HCT116 (cell line): ENCODE measurements at regions not wholly inside any gene's neighbourhood (a gene's known extent, or its start where the extent isn't known, plus 50 kb on each side); places are given as distances from the start of the nearest gene placed in this dataset.

Source experiments
- ATAC-seq: fragments of 200-7000 bp; cut with Tn5 transposase; 2 replicates; pipeline ENCODE4 v1.9.1; 2020; ENCODE audit warnings: mild to moderate bottlenecking, moderate library complexity
- BruUV-seq: library from RNA; stranded (reverse); fragments of 400-500 nt; replicated peaks from 2 replicates; lab custom pipeline; 2021; lab: Mats Ljungman, UMichigan
- CTCF ChIA-PET: fragments of 300-600 bp; sonication (Branson Sonifier 250); formaldehyde crosslinking; loops from one replicate; lab custom pipeline; 2021; ENCODE audit warnings: antibody characterized with exemption; lab: Charles Lee
- POLR2A ChIA-PET: fragments of 300-600, 350-600 bp; sonication (Branson Sonifier 250); formaldehyde crosslinking; loops from one replicate; lab custom pipeline; 2021; ENCODE audit warnings: antibody characterized with exemption; lab: Charles Lee
- RAD21 ChIA-PET, 2 experiments: fragments of 300-600 bp; sonication (Branson Sonifier 250); formaldehyde crosslinking; loops; one replicate each; lab custom pipeline; 2023; ENCODE audit warnings: low total read pairs in 2 of 2; ENCODE audit not compliant: uncharacterized antibody in 2 of 2, unreplicated experiment in 2 of 2, low non-redundant PET in 1 of 2; lab: Charles Lee
- DNase-seq: peaks from one replicate; pipeline ENCODE4 v3.0.0-alpha.2; 2010; ENCODE audit warnings: low read depth, low spot score
- H2AFZ ChIP-seq: fragments of 200-600 bp; shearing (Covaris generic), sonication (generic); 2 replicates; pipeline ENCODE4 v1.6.1; 2017; ENCODE audit warnings: low read depth, mixed run types, mixed read lengths, antibody characterized with exemption, low read length; ENCODE audit not compliant: poor library complexity, severe bottlenecking
- H3K27ac ChIP-seq: 2 replicates; pipeline ENCODE4 v1.5.1; 2012; ENCODE audit warnings: low read depth, low read length
- H3K27me3 ChIP-seq: fragments of 200-600 bp; sonication (generic); 2 replicates; pipeline ENCODE4 v1.6.1; 2016; ENCODE audit warnings: mixed run types, low read length, mixed read lengths; ENCODE audit not compliant: insufficient read depth
- H3K36me3 ChIP-seq, 2 experiments: fragments of 200-500 bp in 1 of 2; fragments of 200-600 bp in 1 of 2; sonication (Bioruptor generic) in 1 of 2; sonication (generic) in 1 of 2; 2 replicates each; pipeline versions ENCODE4 v1.5.1 to v1.6.1; 2014 to 2016; ENCODE audit warnings: low read length in 2 of 2, inconsistent platforms in 1 of 2, mixed read lengths in 1 of 2, mixed run types in 1 of 2; ENCODE audit not compliant: insufficient read depth in 2 of 2, control insufficient read depth in 1 of 2
- H3K4me1 ChIP-seq, 2 experiments: fragments of 200-600 bp in 1 of 2; sonication (generic) in 1 of 2; 2 replicates each; pipeline versions ENCODE4 v1.5.1 to v1.6.1; 2012 to 2017; ENCODE audit warnings: low read length in 2 of 2, inconsistent platforms in 1 of 2, mild to moderate bottlenecking in 1 of 2, mixed read lengths in 1 of 2, mixed run types in 1 of 2, moderate library complexity in 1 of 2; ENCODE audit not compliant: insufficient read depth in 2 of 2, control insufficient read depth in 1 of 2
- H3K4me2 ChIP-seq: fragments of 200-600 bp; sonication (generic); 2 replicates; pipeline ENCODE4 v1.6.1; 2017; ENCODE audit warnings: mixed run types, low read length, mixed read lengths
- H3K4me3 ChIP-seq, 2 experiments: fragments of 200-600 bp in 1 of 2; sonication (generic) in 1 of 2; replicated peaks in 1 of 2; 2 replicates each; pipeline ENCODE4 v1.5.1; 2011 to 2016; ENCODE audit warnings: low read length in 2 of 2, control low read depth in 1 of 2, low read depth in 1 of 2, mild to moderate bottlenecking in 1 of 2, mixed read lengths in 1 of 2, mixed run types in 1 of 2
- H3K79me2 ChIP-seq: fragments of 200-600 bp; sonication (generic); 2 replicates; pipeline ENCODE4 v1.6.1; 2017; ENCODE audit warnings: mild to moderate bottlenecking, mixed run types, low read length, moderate library complexity, mixed read lengths; ENCODE audit not compliant: insufficient read depth
- H3K9ac ChIP-seq: fragments of 200-600 bp; sonication (generic); 2 replicates; pipeline ENCODE4 v1.6.1; 2016; ENCODE audit warnings: low read length, mixed read lengths
- H3K9me2 ChIP-seq: fragments of 200-600 bp; sonication (generic), shearing (Covaris generic); 2 replicates; pipeline ENCODE4 v1.6.1; 2017; ENCODE audit warnings: mixed run types, mild to moderate bottlenecking, moderate library complexity; ENCODE audit not compliant: insufficient read depth
- H3K9me3 ChIP-seq, 2 experiments: fragments of 200-500 bp in 1 of 2; fragments of 200-600 bp in 1 of 2; sonication (Bioruptor generic) in 1 of 2; sonication (generic) in 1 of 2; 2 replicates each; pipeline ENCODE4 v1.6.1; 2014 to 2017; ENCODE audit warnings: low read length in 2 of 2, mixed read lengths in 2 of 2, inconsistent platforms in 1 of 2, low read depth in 1 of 2, mild to moderate bottlenecking in 1 of 2, mixed run types in 1 of 2, moderate library complexity in 1 of 2; ENCODE audit not compliant: control insufficient read depth in 1 of 2, insufficient read depth in 1 of 2
- H4K20me1 ChIP-seq: fragments of 200-600 bp; sonication (generic), shearing (Covaris generic); 2 replicates; pipeline ENCODE4 v1.6.1; 2017; ENCODE audit warnings: mixed run types, mild to moderate bottlenecking, moderate library complexity; ENCODE audit not compliant: insufficient read depth
- CBX3 ChIP-seq: IDR thresholded peaks from 2 replicates; pipeline ENCODE4 v1.6.1; 2012; ENCODE audit warnings: low read depth
- CEBPB ChIP-seq: IDR thresholded peaks from 2 replicates; pipeline ENCODE4 v1.6.1; 2012; ENCODE audit warnings: low read depth
- EGR1 ChIP-seq: IDR thresholded peaks from 2 replicates; pipeline ENCODE4 v1.6.1; 2012; ENCODE audit warnings: low read depth
- ELF1 ChIP-seq: IDR thresholded peaks from 2 replicates; pipeline ENCODE4 v1.6.1; 2012; ENCODE audit warnings: low read depth, borderline replicate concordance
- EZH2phosphoT487 ChIP-seq: fragments of 200-600 bp; IDR thresholded peaks from 2 replicates; pipeline ENCODE4 v1.6.1; 2018; ENCODE audit warnings: antibody characterized with exemption, borderline replicate concordance
- FOSL1 ChIP-seq: IDR thresholded peaks from 2 replicates; pipeline ENCODE4 v1.6.1; 2012; ENCODE audit warnings: low read depth
- MAX ChIP-seq: IDR thresholded peaks from 2 replicates; pipeline ENCODE4 v1.6.1; 2012
- POLR2A ChIP-seq: IDR thresholded peaks from 2 replicates; pipeline ENCODE4 v1.7.0; 2011; ENCODE audit warnings: borderline replicate concordance; ENCODE audit not compliant: insufficient read depth, insufficient read length; ENCODE audit errors: extremely low read depth
- POLR2AphosphoS5 ChIP-seq: IDR thresholded peaks from 2 replicates; pipeline ENCODE4 v1.6.1; 2011; ENCODE audit warnings: mild to moderate bottlenecking, low read depth, low read length, moderate library complexity
- RAD21 ChIP-seq: IDR thresholded peaks from 2 replicates; pipeline ENCODE4 v1.6.1; 2012; ENCODE audit warnings: low read depth, mild to moderate bottlenecking
- SIN3A ChIP-seq: IDR thresholded peaks from 2 replicates; pipeline ENCODE4 v1.6.1; 2012; ENCODE audit warnings: low read depth
- SP1 ChIP-seq: IDR thresholded peaks from 2 replicates; pipeline ENCODE4 v1.6.1; 2012; ENCODE audit warnings: low read depth
- SRF ChIP-seq: IDR thresholded peaks from 2 replicates; pipeline ENCODE4 v1.6.1; 2012; ENCODE audit warnings: low read depth
- TCF7L2 ChIP-seq: IDR thresholded peaks from 2 replicates; pipeline ENCODE4 v1.7.0; 2011; ENCODE audit warnings: borderline replicate concordance, inconsistent platforms; ENCODE audit not compliant: insufficient read depth, insufficient read length; ENCODE audit errors: extremely low read depth
- YY1 ChIP-seq: IDR thresholded peaks from 2 replicates; pipeline ENCODE4 v1.6.1; 2011; ENCODE audit warnings: low read length, low read depth, moderate library complexity, mild to moderate bottlenecking; ENCODE audit not compliant: insufficient replicate concordance; ENCODE audit errors: extremely low read depth
- ZNF274 ChIP-seq: fragments of 200-500 bp; sonication (Bioruptor generic); IDR thresholded peaks from 2 replicates; pipeline ENCODE4 v1.6.1; 2014; ENCODE audit warnings: mild to moderate bottlenecking, low read depth, low read length, inconsistent platforms
- intact Hi-C: fragments of 100-400 bp; cut with micrococcal nuclease; formaldehyde crosslinking; loops from 2 replicates; pipeline ENCODE4 v1.10.0; 2022
- TF ChIP-seq, protein P1 (sequence below), 3 experiments: fragments of 200-600 bp in 1 of 3; sonication (generic) in 1 of 3; IDR thresholded peaks in 2 of 3; conservative IDR thresholded peaks in 1 of 3; 2 replicates each; pipeline ENCODE4 v1.5.1; 2012 to 2017; ENCODE audit warnings: low read depth in 2 of 3, low read length in 2 of 3, antibody characterized with exemption in 1 of 3, borderline replicate concordance in 1 of 3, control low read depth in 1 of 3, mild to moderate bottlenecking in 1 of 3, mixed read lengths in 1 of 3, mixed run types in 1 of 3, moderate library complexity in 1 of 3; ENCODE audit not compliant: insufficient read depth in 1 of 3
- TF ChIP-seq, protein P2 (sequence below): IDR thresholded peaks from 2 replicates; pipeline ENCODE4 v1.6.1; 2011; ENCODE audit warnings: mild to moderate bottlenecking, low read length, moderate library complexity; ENCODE audit not compliant: insufficient replicate concordance; ENCODE audit errors: extremely low read depth
- TF ChIP-seq, protein P3 (sequence below): IDR thresholded peaks from 2 replicates; pipeline ENCODE4 v1.6.1; 2012; ENCODE audit warnings: low read depth

DNA sequence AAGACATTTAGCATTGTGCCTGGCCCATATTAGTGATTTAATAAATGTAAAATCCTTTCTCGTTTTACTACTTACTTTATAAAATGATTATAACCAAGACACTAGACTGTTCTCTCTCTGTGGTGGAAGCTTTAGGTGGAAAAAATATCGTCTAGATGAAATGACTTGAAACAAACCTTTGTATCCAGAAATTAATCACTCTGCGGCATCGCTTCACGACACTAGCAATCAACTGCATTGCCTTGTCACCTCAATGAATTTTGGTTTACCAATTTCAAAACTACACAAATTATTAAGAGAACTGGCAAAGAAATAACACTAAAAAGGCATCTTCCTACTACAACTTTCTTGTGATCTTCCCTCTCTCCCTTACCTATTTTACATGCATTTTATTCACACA lies 627.2 kb upstream of the ROBO1 start (continued):
- TF ChIP-seq SIN3A (no peak), SP1 (no peak), EZH2phosphoT487 (no peak), MAX (no peak), CEBPB (no peak)
- TF ChIP-seq, protein P1, sequence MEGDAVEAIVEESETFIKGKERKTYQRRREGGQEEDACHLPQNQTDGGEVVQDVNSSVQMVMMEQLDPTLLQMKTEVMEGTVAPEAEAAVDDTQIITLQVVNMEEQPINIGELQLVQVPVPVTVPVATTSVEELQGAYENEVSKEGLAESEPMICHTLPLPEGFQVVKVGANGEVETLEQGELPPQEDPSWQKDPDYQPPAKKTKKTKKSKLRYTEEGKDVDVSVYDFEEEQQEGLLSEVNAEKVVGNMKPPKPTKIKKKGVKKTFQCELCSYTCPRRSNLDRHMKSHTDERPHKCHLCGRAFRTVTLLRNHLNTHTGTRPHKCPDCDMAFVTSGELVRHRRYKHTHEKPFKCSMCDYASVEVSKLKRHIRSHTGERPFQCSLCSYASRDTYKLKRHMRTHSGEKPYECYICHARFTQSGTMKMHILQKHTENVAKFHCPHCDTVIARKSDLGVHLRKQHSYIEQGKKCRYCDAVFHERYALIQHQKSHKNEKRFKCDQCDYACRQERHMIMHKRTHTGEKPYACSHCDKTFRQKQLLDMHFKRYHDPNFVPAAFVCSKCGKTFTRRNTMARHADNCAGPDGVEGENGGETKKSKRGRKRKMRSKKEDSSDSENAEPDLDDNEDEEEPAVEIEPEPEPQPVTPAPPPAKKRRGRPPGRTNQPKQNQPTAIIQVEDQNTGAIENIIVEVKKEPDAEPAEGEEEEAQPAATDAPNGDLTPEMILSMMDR (IDR thresholded peaks at IDR 0.05 in 2 of 3, conservative IDR thresholded peaks at IDR 0.05 in 1 of 3; ENCODE audit: borderline replicate concordance in 1 of 3, insufficient read depth in 1 of 3, low read depth in 2 of 3, low read length in 2 of 3) = no peak
- TF ChIP-seq, all 23 proteins: peak for 0

GRCh38 chr3:80391573-80391972 lies 623.8 kb upstream of the ROBO1 start:
- Histone ChIP-seq H3K27me3 (no peaks in the 10 kb centered on the region), H3K36me3 (no peaks in the 10 kb centered on the region), H3K9me3 (peaks cover 3 to 22% of the 10 kb centered on the region in 2 experiments; a peak in 3 of 4 replicates), H4K20me1 (no peaks in the 10 kb centered on the region), H3K9ac (no peak overlapping the region), H3K4me1 (no peaks in the 10 kb centered on the region), H3K4me2 (no peak overlapping the region), H3K9me2 (no peaks in the 10 kb centered on the region), H3K27ac (no peak overlapping the region), H3K4me3 (no peak overlapping the region), H3K79me2 (no peaks in the 10 kb centered on the region), H2AFZ (no peak overlapping the region)
- intact Hi-C loops = no loop called here
- BruUV-seq = no TSS peak
- ChIA-PET POLR2A (no interaction called here), RAD21 (no interaction called here), CTCF (no interaction called here)
- DNase-seq = no peak
- no peak for ATAC-seq
- no peak for TF ChIP-seq YY1
- TF ChIP-seq, protein P2, sequence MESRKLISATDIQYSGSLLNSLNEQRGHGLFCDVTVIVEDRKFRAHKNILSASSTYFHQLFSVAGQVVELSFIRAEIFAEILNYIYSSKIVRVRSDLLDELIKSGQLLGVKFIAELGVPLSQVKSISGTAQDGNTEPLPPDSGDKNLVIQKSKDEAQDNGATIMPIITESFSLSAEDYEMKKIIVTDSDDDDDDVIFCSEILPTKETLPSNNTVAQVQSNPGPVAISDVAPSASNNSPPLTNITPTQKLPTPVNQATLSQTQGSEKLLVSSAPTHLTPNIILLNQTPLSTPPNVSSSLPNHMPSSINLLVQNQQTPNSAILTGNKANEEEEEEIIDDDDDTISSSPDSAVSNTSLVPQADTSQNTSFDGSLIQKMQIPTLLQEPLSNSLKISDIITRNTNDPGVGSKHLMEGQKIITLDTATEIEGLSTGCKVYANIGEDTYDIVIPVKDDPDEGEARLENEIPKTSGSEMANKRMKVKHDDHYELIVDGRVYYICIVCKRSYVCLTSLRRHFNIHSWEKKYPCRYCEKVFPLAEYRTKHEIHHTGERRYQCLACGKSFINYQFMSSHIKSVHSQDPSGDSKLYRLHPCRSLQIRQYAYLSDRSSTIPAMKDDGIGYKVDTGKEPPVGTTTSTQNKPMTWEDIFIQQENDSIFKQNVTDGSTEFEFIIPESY = no peak
- TF ChIP-seq ZNF274 = no peak
- no peak for TF ChIP-seq SP1
- no peak for TF ChIP-seq SRF
- TF ChIP-seq, protein P3, sequence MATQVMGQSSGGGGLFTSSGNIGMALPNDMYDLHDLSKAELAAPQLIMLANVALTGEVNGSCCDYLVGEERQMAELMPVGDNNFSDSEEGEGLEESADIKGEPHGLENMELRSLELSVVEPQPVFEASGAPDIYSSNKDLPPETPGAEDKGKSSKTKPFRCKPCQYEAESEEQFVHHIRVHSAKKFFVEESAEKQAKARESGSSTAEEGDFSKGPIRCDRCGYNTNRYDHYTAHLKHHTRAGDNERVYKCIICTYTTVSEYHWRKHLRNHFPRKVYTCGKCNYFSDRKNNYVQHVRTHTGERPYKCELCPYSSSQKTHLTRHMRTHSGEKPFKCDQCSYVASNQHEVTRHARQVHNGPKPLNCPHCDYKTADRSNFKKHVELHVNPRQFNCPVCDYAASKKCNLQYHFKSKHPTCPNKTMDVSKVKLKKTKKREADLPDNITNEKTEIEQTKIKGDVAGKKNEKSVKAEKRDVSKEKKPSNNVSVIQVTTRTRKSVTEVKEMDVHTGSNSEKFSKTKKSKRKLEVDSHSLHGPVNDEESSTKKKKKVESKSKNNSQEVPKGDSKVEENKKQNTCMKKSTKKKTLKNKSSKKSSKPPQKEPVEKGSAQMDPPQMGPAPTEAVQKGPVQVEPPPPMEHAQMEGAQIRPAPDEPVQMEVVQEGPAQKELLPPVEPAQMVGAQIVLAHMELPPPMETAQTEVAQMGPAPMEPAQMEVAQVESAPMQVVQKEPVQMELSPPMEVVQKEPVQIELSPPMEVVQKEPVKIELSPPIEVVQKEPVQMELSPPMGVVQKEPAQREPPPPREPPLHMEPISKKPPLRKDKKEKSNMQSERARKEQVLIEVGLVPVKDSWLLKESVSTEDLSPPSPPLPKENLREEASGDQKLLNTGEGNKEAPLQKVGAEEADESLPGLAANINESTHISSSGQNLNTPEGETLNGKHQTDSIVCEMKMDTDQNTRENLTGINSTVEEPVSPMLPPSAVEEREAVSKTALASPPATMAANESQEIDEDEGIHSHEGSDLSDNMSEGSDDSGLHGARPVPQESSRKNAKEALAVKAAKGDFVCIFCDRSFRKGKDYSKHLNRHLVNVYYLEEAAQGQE = no peak
- TF ChIP-seq FOSL1 = no peak
- no peak for TF ChIP-seq POLR2AphosphoS5
- no peak for TF ChIP-seq EZH2phosphoT487
- no peak for TF ChIP-seq POLR2A
- TF ChIP-seq ELF1 = no peak
- TF ChIP-seq EGR1 = no peak
- TF ChIP-seq CBX3 = no peak
- TF ChIP-seq RAD21 = no peak
- no peak for TF ChIP-seq CEBPB
- TF ChIP-seq TCF7L2 = no peak
